Activated CD4-positive, alpha-beta T cell treated with anti-CD3 and anti-CD28 coated beads for 36 hours (primary cell): ENCODE measurements at regions not wholly inside any gene's neighbourhood (a gene's known extent, or its start where the extent isn't known, plus 50 kb on each side); places are given as distances from the start of the nearest gene placed in this dataset.
A peak's percentile ranks its signal among the peaks of the same experiment; 100 is the strongest.

ENCODE experiments used
- ATAC-seq: fragments of 200-7000 bp; cut with Tn5 transposase; one replicate; pipeline ENCODE4 v1.10.0; 2021; ENCODE audit warnings: mild to moderate bottlenecking, moderate library complexity
- CTCF ChIA-PET: fragments of 350-600 bp; sonication (Branson Sonifier 250); formaldehyde crosslinking; loops from one replicate; lab custom pipeline; 2021; ENCODE audit warnings: antibody characterized with exemption; lab: Charles Lee
- POLR2A ChIA-PET: fragments of 350-600 bp; sonication (Branson Sonifier 250); formaldehyde crosslinking; loops from one replicate; lab custom pipeline; 2021; ENCODE audit warnings: antibody characterized with exemption, inconsistent platforms; lab: Charles Lee
- DNase-seq: peaks from one replicate; pipeline ENCODE4 v3.0.0-alpha.2; 2020
- H3K27ac Mint-ChIP-seq: one replicate; pipeline ENCODE4 v1.8.0; 2021; ENCODE audit warnings: mixed read lengths
- H3K27me3 Mint-ChIP-seq: one replicate; pipeline ENCODE4 v1.8.0; 2021; ENCODE audit warnings: mixed read lengths
- H3K36me3 Mint-ChIP-seq: one replicate; pipeline ENCODE4 v1.8.0; 2021; ENCODE audit warnings: low read depth, mixed read lengths
- H3K4me1 Mint-ChIP-seq: one replicate; pipeline ENCODE4 v1.8.0; 2021; ENCODE audit warnings: mixed read lengths
- H3K4me3 Mint-ChIP-seq: one replicate; pipeline ENCODE4 v1.8.0; 2021; ENCODE audit warnings: mild to moderate bottlenecking, moderate library complexity, mixed read lengths
- H3K9me3 Mint-ChIP-seq: one replicate; pipeline ENCODE4 v1.8.0; 2021; ENCODE audit warnings: low read depth, mixed read lengths
- intact Hi-C, 2 experiments: fragments of 100-400 bp; cut with DNase I in 1 of 2; cut with micrococcal nuclease in 1 of 2; formaldehyde crosslinking; loops; one replicate each; pipeline versions ENCODE4 v1.14.2 to v1.15.1; 2022 to 2024; cut with DNase I, micrococcal nuclease

GRCh38 chr16:17628983-17629382 lies 158.2 kb upstream of the XYLT1 start:
- ChIA-PET POLR2A (no interaction called here), CTCF (no interaction called here)
- H3K27ac Mint-ChIP-seq = no peak overlapping the region
- peaks cover 4% of the 10 kb centered on the region for H3K36me3 Mint-ChIP-seq
- no peak overlapping the region for H3K4me3 Mint-ChIP-seq
- DNase-seq (no peak), ATAC-seq (no peak)
- intact Hi-C loops = no loop called here
- no peaks in the 10 kb centered on the region for H3K4me1 Mint-ChIP-seq
- peaks cover 24% of the 10 kb centered on the region for H3K27me3 Mint-ChIP-seq
- peaks cover 16% of the 10 kb centered on the region for H3K9me3 Mint-ChIP-seq

- POLR2A ChIA-PET = no interaction called here
- H3K9me3 Mint-ChIP-seq = peaks cover 13% of the 10 kb centered on the region
- peaks cover 3% of the 10 kb centered on the region for H3K36me3 Mint-ChIP-seq
- intact Hi-C loops = no loop called here
- no peak for ATAC-seq
- CTCF ChIA-PET = no interaction called here
- no peak for DNase-seq
- no peak overlapping the region for H3K27ac Mint-ChIP-seq
- H3K27me3 Mint-ChIP-seq = peaks cover 9% of the 10 kb centered on the region
- no peak overlapping the region for H3K4me3 Mint-ChIP-seq
- no peaks in the 10 kb centered on the region for H3K4me1 Mint-ChIP-seq
These were observed 151.6 kb upstream of the XYLT1 start for GRCh38 chr16:17622366-17622765.

- Mint-ChIP-seq H3K9me3 (no peaks in the 10 kb centered on the region), H3K27me3 (peaks cover 9% of the 10 kb centered on the region), H3K36me3 (no peaks in the 10 kb centered on the region), H3K4me1 (no peaks in the 10 kb centered on the region), H3K27ac (no peak overlapping the region), H3K4me3 (no peak overlapping the region)
- ATAC-seq = no peak
- CTCF ChIA-PET = no interaction called here
- POLR2A ChIA-PET = no interaction called here
- DNase-seq = no peak
- intact Hi-C loops = no loop called here
These were observed 148.5 kb upstream of the XYLT1 start for GRCh38 chr16:17619261-17619660.

- DNase-seq (no peak), ATAC-seq (no peak)
- intact Hi-C loops = no loop called here
- Mint-ChIP-seq H3K9me3 (no peaks in the 10 kb centered on the region), H3K36me3 (no peaks in the 10 kb centered on the region), H3K4me1 (no peaks in the 10 kb centered on the region), H3K27me3 (peaks cover 13% of the 10 kb centered on the region), H3K27ac (no peak overlapping the region), H3K4me3 (no peak overlapping the region)
- ChIA-PET POLR2A (no interaction called here), CTCF (no interaction called here)
These were observed 146.3 kb upstream of the XYLT1 start for GRCh38 chr16:17617021-17617552.

GRCh38 chr16:17612336-17612735 lies 141.6 kb upstream of the XYLT1 start:
- no peaks in the 10 kb centered on the region for H3K36me3 Mint-ChIP-seq
- intact Hi-C loops = no loop called here
- DNase-seq = no peak
- ChIA-PET POLR2A (interaction anchor here (0.6 kb wide), 1 partner anchor 31 kb away, joined by 3 read pairs; no protein-coding TSS in a partner anchor), CTCF (interaction anchor here (0.9 kb wide), 1 partner anchor 12 kb away, joined by 3 read pairs; no protein-coding TSS in a partner anchor)
- H3K27me3 Mint-ChIP-seq = peaks cover 15% of the 10 kb centered on the region
- peaks cover 7% of the 10 kb centered on the region for H3K4me1 Mint-ChIP-seq
- no peak overlapping the region for H3K4me3 Mint-ChIP-seq
- H3K27ac Mint-ChIP-seq = no peak overlapping the region
- ATAC-seq = no peak
- H3K9me3 Mint-ChIP-seq = no peaks in the 10 kb centered on the region

GRCh38 chr16:17607609-17608008 lies 136.8 kb upstream of the XYLT1 start:
- peaks cover 21% of the 10 kb centered on the region for H3K27me3 Mint-ChIP-seq
- no peaks in the 10 kb centered on the region for H3K9me3 Mint-ChIP-seq
- peaks cover 15% of the 10 kb centered on the region for H3K4me1 Mint-ChIP-seq
- POLR2A ChIA-PET = no interaction called here
- DNase-seq = no peak
- no peak overlapping the region for H3K27ac Mint-ChIP-seq
- CTCF ChIA-PET = interaction anchor here (0.6 kb wide), 1 partner anchor 425 kb away, joined by 3 read pairs; no protein-coding TSS in a partner anchor
- H3K4me3 Mint-ChIP-seq = no peak overlapping the region
- ATAC-seq = no peak
- intact Hi-C loops = no loop called here
- no peaks in the 10 kb centered on the region for H3K36me3 Mint-ChIP-seq

GRCh38 chr16:17607075-17607509 lies 136.3 kb upstream of the XYLT1 start:
- DNase-seq = no peak
- Mint-ChIP-seq H3K36me3 (no peaks in the 10 kb centered on the region), H3K27ac (no peak overlapping the region), H3K4me3 (no peak overlapping the region), H3K27me3 (peaks cover 20% of the 10 kb centered on the region), H3K9me3 (no peaks in the 10 kb centered on the region), H3K4me1 (peaks cover 15% of the 10 kb centered on the region)
- intact Hi-C loops = no loop called here
- POLR2A ChIA-PET = no interaction called here
- peak; percentile 44 for ATAC-seq
- CTCF ChIA-PET = interaction anchor here (0.6 kb wide), 2 partner anchors 425 to 974 kb away, joined by 3 read pairs; no protein-coding TSS in a partner anchor

GRCh38 chr16:17606460-17606859 lies 135.7 kb upstream of the XYLT1 start:
- DNase-seq (no peak), ATAC-seq (no peak)
- no peak overlapping the region for H3K4me3 Mint-ChIP-seq
- peaks cover 15% of the 10 kb centered on the region for H3K4me1 Mint-ChIP-seq
- no peaks in the 10 kb centered on the region for H3K36me3 Mint-ChIP-seq
- H3K9me3 Mint-ChIP-seq = no peaks in the 10 kb centered on the region
- intact Hi-C loops = no loop called here
- POLR2A ChIA-PET = no interaction called here
- H3K27me3 Mint-ChIP-seq = peaks cover 22% of the 10 kb centered on the region
- H3K27ac Mint-ChIP-seq = no peak overlapping the region
- CTCF ChIA-PET = interaction anchor here (0.6 kb wide), 1 partner anchor 974 kb away, joined by 3 read pairs; no protein-coding TSS in a partner anchor

GRCh38 chr16:17605784-17606183 lies 135.0 kb upstream of the XYLT1 start:
- Mint-ChIP-seq H3K4me1 (peaks cover 15% of the 10 kb centered on the region), H3K27me3 (peaks cover 22% of the 10 kb centered on the region), H3K27ac (no peak overlapping the region), H3K36me3 (no peaks in the 10 kb centered on the region), H3K9me3 (no peaks in the 10 kb centered on the region), H3K4me3 (no peak overlapping the region)
- DNase-seq = no peak
- no peak for ATAC-seq
- ChIA-PET CTCF (no interaction called here), POLR2A (no interaction called here)
- intact Hi-C loops = no loop called here

- DNase-seq = no peak
- H3K36me3 Mint-ChIP-seq = no peaks in the 10 kb centered on the region
- ChIA-PET POLR2A (no interaction called here), CTCF (no interaction called here)
- peaks cover 25% of the 10 kb centered on the region for H3K27me3 Mint-ChIP-seq
- intact Hi-C loops = no loop called here
- no peak overlapping the region for H3K27ac Mint-ChIP-seq
- H3K4me1 Mint-ChIP-seq = peaks cover 15% of the 10 kb centered on the region
- H3K4me3 Mint-ChIP-seq = no peak overlapping the region
- peaks cover 3% of the 10 kb centered on the region for H3K9me3 Mint-ChIP-seq
- ATAC-seq = no peak
These were observed 132.9 kb upstream of the XYLT1 start for GRCh38 chr16:17603626-17604025.

- ChIA-PET CTCF (interaction anchor here (0.7 kb wide), 1 partner anchor 128 kb away, joined by 3 read pairs; no protein-coding TSS in a partner anchor), POLR2A (interaction anchor here (0.6 kb wide), 1 partner anchor 48 kb away, joined by 4 read pairs; no protein-coding TSS in a partner anchor)
- peaks cover 3% of the 10 kb centered on the region for H3K9me3 Mint-ChIP-seq
- no peak overlapping the region for H3K27ac Mint-ChIP-seq
- no peak for DNase-seq
- H3K27me3 Mint-ChIP-seq = peaks cover 30% of the 10 kb centered on the region
- ATAC-seq = no peak
- no peak overlapping the region for H3K4me3 Mint-ChIP-seq
- H3K4me1 Mint-ChIP-seq = peaks cover 12% of the 10 kb centered on the region
- H3K36me3 Mint-ChIP-seq = no peaks in the 10 kb centered on the region
- intact Hi-C loops = no loop called here
These were observed 131.9 kb upstream of the XYLT1 start for GRCh38 chr16:17602678-17603077.

GRCh38 chr16:17598968-17599367 lies 128.2 kb upstream of the XYLT1 start:
- ATAC-seq = no peak
- intact Hi-C loops = no loop called here
- Mint-ChIP-seq H3K27me3 (peaks cover 28% of the 10 kb centered on the region), H3K27ac (no peak overlapping the region), H3K36me3 (no peaks in the 10 kb centered on the region), H3K4me3 (no peak overlapping the region), H3K4me1 (peaks cover 1% of the 10 kb centered on the region), H3K9me3 (peaks cover 3% of the 10 kb centered on the region)
- no peak for DNase-seq
- ChIA-PET POLR2A (no interaction called here), CTCF (no interaction called here)
